NCI-H82 (cell line): ENCODE measurements at regions not wholly inside any gene's neighbourhood (a gene's known extent, or its start where the extent isn't known, plus 50 kb on each side); places are given as distances from the start of the nearest gene placed in this dataset.
"Not testable (repeated sequence)": the region's sequence is repeated elsewhere in the genome, so short reads cannot be mapped to it uniquely, and the experiment has no call there.

Experiments used
- DNase-seq: peaks from one replicate; lab custom pipeline; 2025; lab: John Stamatoyannopoulos, UW

DNA sequence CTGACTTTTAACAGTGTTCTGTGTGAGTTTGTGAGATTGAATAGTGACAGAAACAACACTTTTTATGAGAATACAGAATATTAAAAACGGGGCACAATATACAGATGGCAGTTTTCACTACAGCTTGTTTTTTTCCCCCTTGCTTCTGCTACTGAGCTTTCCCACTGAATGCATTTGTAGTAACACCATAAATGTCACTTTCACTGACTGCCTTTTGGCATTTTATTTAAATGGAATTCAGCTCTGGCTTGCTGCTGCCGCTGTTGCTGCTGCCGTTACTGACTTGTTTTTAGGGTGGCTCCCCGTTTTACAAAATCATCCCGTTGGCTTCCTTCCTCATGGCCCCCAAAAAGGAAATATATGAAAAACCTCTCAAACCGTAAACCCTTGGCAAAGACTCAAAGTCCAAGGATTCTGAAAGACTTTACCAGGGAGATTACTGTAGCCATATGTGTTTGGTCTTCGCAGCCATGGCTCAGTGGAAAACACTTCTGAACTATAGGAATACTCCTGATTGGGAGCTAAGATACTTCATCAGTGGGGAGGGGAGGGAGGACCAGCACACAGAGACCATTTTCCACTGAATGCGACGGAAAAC, 151.0 kb downstream of the NUF2 start:
- peak; percentile 84 for DNase-seq

- peak; percentile 28 for DNase-seq
Observed at GRCh38 chr1:163477276-163477830, 155.6 kb downstream of the NUF2 start.

- DNase-seq: not testable (repeated sequence)
Observed at GRCh38 chr1:163498391-163499330, 176.9 kb downstream of the NUF2 start.

GRCh38 chr1:163504331-163504978, 182.7 kb downstream of the NUF2 start:
- DNase-seq: no peak

- DNase-seq: no peak
Observed at GRCh38 chr1:163509114-163509513, 187.4 kb downstream of the NUF2 start.

- no peak for DNase-seq
Observed at GRCh38 chr1:163512349-163512989, 190.7 kb downstream of the NUF2 start.

DNA sequence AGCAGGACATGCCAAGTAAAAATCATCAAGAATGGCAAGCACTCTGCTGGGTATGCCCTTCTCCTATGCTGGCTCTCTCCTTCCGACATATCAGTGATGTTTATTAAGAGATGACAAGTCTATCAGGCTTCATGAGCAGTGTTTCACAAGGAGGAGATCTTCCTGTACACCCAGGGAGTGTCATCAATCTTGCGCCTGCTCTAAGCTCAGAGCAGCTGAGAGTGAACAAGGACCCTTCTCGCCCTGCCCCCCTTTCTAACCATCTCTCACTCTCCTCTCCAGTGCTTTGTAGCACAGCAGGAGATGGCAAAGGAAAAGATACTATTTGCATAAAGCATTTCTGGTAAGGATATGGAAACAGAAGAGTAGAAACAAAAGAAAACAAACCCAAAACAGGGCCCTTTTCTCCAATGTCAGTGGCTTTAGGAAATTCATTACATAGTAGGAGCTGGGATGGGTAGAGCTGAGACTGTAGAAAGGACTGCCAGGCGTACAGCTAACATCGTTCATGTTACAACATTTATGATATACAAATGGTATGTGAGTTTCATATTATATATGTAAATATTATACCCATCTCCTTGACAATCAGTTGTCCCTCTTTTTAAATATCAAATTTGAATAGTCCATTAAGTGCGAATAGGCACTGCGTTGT, 201.7 kb downstream of the NUF2 start:
- DNase-seq: no peak

DNA sequence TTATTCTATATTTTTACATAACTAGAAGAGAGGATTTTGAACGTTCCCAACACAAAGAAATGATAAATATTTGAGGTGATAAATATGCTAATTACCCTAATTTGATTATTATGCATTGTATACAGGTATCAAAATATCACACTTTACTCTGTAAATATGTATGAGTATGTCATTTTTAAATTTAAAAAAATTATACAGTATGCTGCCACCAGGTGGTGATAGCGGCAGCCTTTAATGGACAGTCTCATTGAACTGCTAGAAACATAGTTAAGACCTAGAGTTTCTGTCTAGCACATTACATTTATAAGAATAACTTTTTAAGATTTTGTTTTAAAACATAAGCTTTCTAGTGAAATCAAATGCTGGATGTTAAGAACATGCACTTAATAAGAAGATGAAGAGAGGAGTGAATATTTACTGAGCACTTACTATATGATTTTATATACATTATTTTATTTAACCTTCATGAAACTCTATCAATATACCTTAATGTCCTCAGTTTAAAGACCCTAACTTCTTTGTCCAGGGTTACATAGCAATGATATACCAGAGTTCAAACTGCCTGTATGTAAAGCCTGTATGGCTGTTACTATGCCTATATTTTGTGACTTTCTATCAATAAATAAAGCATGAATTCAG, 207.1 kb downstream of the NUF2 start:
- DNase-seq: peak; percentile 64

DNA sequence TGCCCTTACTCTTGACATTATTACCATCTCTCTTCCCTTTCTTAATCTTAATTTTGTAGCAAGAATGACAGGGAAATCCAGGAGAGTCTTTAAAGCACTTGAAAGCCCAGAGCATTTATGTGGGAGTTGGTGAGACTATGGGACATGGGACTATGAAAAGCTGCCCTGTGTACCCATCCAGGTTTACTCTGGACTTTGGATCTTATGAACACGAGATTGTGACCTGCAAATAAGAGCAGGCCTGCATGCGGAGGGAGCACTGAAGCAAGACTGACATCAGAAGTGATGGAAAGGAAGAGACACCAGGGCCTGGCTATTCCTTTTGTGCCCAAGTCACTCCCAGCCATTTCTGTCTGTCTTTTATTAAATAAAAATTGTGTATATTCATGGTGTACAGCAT, 209.6 kb downstream of the NUF2 start:
- no peak for DNase-seq

GRCh38 chr1:163535401-163535800, 213.6 kb downstream of the NUF2 start:
- no peak for DNase-seq

- peak; percentile 71 for DNase-seq
Observed at GRCh38 chr1:163535807-163536206, 214.1 kb downstream of the NUF2 start.

DNA sequence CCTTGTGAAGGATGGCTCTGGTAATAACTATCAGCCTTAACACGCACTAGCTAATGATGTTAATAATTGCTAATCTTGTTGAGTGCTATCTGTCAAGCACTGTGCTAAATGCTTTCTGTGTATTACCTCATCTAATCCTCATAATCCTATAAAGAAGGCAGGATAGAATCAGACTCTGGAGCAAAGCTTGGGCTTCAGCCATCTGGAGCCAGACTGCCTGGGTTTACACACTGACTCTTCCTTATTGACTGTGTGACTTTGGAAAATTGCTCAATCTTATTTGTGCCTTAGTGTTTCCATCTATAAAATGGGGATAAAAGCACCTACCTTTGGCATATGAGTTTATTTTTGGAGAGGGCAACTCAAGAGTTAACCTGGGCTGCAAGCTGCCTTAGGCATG, 216.1 kb downstream of the NUF2 start:
- peak; percentile 99 for DNase-seq

- DNase-seq: peak; percentile 69
Observed at GRCh38 chr1:163538667-163539066, 216.9 kb downstream of the NUF2 start.

DNA sequence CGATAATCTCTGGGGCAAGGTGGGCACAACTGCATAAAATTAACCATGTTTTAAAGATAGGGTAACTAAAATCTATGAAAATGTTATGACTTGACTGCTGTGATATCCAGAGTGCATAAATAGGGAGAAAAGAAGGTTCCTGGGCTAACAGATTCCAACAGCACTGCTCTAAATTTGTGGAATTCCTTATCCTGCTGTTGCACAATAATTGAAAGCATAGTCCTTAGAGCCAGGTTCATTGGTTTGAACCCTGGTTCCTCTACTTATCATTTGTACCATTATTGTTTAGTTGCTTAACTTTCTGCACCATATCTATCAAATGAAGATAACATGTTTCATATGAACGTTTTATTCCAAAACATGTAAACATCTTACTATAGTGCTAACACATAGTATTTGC, 219.0 kb downstream of the NUF2 start:
- DNase-seq: no peak

- no peak for DNase-seq
Observed at GRCh38 chr1:163544441-163544840, 222.7 kb downstream of the NUF2 start.

DNA sequence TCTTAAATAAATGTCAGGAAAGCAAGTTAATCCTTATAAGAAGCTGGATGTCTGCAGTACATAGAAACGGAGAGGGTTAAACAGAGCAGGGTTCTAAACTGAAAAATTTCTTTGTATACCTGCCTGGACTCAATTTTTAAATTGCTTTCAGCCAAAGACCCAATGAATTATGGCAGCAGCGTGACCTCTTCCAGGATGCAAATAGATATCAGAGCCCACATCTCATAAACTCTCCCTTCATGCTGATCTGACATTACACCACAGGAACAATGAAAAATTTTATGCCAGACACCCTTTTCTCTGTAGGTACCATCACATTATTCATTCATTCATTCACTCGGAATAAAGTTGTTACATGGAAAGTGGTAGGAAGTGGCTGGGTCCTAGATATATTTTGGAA, 236.4 kb downstream of the NUF2 start:
- DNase-seq: no peak

- DNase-seq: peak; percentile 87
Observed at GRCh38 chr1:163561580-163562295, 240.0 kb downstream of the NUF2 start.

DNA sequence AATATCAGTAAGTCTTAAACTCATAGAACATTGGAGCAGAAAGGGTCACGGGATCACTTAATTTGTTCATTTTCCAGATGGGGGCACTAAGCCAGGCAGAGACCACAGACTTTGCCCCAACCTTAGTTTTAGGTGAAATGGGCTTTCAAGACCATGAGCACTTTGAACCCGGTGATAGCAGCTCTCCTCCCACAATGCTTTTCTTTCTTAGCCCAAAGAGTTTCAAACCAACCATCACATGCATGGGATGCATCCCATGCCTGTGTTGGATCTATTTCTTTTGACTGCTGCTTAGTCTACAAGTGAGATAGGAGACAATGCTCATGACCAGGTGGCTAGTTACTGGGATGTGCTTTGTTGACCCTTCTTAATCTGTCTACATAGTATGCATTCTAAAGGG, 240.6 kb downstream of the NUF2 start:
- DNase-seq: no peak

- peak; percentile 80 for DNase-seq
Observed at GRCh38 chr1:163565166-163565565, 243.4 kb downstream of the NUF2 start.

DNA sequence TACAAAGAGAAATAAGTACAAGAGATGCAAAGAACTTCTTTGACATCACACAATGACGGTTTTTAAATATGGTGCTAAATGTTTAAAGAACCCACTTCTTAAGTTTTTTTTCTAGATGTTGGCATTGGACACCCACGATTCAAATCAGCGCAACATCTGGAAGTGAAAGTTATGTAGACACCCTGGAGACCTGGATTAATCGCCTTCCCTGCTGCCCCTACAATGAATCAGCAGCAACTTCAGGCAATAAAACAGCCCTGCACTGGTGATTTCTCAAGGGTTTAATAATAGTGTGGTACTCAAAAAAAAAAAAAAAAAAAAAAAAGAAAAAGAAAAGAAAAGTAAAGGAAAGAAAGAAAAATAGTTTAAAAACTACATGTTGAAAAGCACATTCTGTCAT, 248.3 kb downstream of the NUF2 start:
- DNase-seq: peak; percentile 55
